GM12891 (cell line): ENCODE measurements at regions not wholly inside any gene's neighbourhood (a gene's known extent, or its start where the extent isn't known, plus 50 kb on each side); places are given as distances from the start of the nearest gene placed in this dataset.

Experiments used
- PAX5 ChIP-seq: IDR thresholded peaks from 2 replicates; pipeline ENCODE4 v1.6.1; 2011; ENCODE audit warnings: low read length, moderate library complexity, mild to moderate bottlenecking; ENCODE audit not compliant: insufficient read depth, severe bottlenecking
- POLR2A ChIP-seq: IDR thresholded peaks from 2 replicates; pipeline ENCODE4 v1.6.1; 2011; ENCODE audit warnings: low read depth, low read length, control low read depth
- POLR2AphosphoS5 ChIP-seq: IDR thresholded peaks from 2 replicates; pipeline ENCODE4 v1.6.1; 2011; ENCODE audit warnings: low read depth, low read length, control low read depth
- POU2F2 ChIP-seq: IDR thresholded peaks from 2 replicates; pipeline ENCODE4 v1.6.1; 2011; ENCODE audit warnings: low read depth, mild to moderate bottlenecking, control low read depth, low read length, moderate library complexity
- SPI1 ChIP-seq: IDR thresholded peaks from 2 replicates; pipeline ENCODE4 v1.6.1; 2011; ENCODE audit warnings: low read depth, low read length, control low read depth
- TAF1 ChIP-seq: IDR thresholded peaks from 2 replicates; pipeline ENCODE4 v1.6.1; 2011; ENCODE audit warnings: low read depth, low read length, control low read depth

- TF ChIP-seq POLR2AphosphoS5 = no peak
- TF ChIP-seq POLR2A = no peak
- TF ChIP-seq TAF1 = no peak
- TF ChIP-seq PAX5 = no peak
- no peak for TF ChIP-seq SPI1
- no peak for TF ChIP-seq POU2F2
Observed at GRCh38 chr10:92757711-92758104, 68.0 kb downstream of the HHEX start.
